ENCODE measurements at regions not wholly inside any gene's neighbourhood (a gene's known extent, or its start where the extent isn't known, plus 50 kb on each side); places are given as distances from the start of the nearest gene placed in this dataset.

DNA sequence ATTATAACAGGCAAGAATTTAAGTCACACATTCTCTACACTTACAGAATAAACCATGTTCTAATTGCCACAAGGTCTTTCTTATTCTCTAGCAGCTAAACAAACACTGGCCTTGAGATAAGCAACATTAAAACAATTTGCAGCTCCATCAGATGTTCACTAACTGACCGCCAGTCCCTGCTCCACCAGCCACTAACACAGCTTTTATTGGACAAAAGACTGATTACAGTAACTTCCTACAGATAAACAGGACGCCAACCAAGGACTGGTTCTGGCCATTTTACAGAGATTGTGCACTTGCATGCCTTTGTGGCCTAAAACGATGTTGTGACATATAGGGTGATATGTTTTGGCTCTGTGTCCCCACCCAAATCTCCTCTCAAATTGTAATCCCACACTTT, 388.9 kb upstream of the LRRC4C start:
- TF ChIP-seq POLR2AphosphoS5 (IDR thresholded peaks at IDR 0.05) (no peak), EP300 (IDR thresholded peaks at IDR 0.05) (no peak), POLR2A (IDR thresholded peaks at IDR 0.05) (no peak)
- TF ChIP-seq, protein P1, sequence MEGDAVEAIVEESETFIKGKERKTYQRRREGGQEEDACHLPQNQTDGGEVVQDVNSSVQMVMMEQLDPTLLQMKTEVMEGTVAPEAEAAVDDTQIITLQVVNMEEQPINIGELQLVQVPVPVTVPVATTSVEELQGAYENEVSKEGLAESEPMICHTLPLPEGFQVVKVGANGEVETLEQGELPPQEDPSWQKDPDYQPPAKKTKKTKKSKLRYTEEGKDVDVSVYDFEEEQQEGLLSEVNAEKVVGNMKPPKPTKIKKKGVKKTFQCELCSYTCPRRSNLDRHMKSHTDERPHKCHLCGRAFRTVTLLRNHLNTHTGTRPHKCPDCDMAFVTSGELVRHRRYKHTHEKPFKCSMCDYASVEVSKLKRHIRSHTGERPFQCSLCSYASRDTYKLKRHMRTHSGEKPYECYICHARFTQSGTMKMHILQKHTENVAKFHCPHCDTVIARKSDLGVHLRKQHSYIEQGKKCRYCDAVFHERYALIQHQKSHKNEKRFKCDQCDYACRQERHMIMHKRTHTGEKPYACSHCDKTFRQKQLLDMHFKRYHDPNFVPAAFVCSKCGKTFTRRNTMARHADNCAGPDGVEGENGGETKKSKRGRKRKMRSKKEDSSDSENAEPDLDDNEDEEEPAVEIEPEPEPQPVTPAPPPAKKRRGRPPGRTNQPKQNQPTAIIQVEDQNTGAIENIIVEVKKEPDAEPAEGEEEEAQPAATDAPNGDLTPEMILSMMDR (IDR thresholded peaks at IDR 0.05) = no peak

All from gastroesophageal sphincter (tissue), 3 donors.